GM12878 (cell line): ENCODE measurements at regions not wholly inside any gene's neighbourhood (a gene's known extent, or its start where the extent isn't known, plus 50 kb on each side); places are given as distances from the start of the nearest gene placed in this dataset.

ENCODE experiments used
- ATAC-seq: fragments of 200-7000 bp; cut with Tn5 transposase; 3 replicates; pipeline ENCODE4 v1.9.1; 2020; ENCODE audit warnings: mild to moderate bottlenecking, moderate library complexity
- BruUV-seq: library from RNA; stranded (reverse); fragments of 400-500 nt; replicated peaks from 2 replicates; lab custom pipeline; 2021; lab: Mats Ljungman, UMichigan
- CTCF ChIA-PET: fragments of 300-600 bp; sonication (Branson Sonifier 250); formaldehyde crosslinking; extraction: SDS; loops from one replicate; lab custom pipeline; 2021; ENCODE audit warnings: inconsistent platforms; lab: Yijun Ruan, JAX
- POLR2A ChIA-PET: fragments of 350-600 bp; formaldehyde crosslinking; extraction: SDS; loops from one replicate; lab custom pipeline; 2021; ENCODE audit warnings: inconsistent platforms; lab: Charles Lee
- RAD21 ChIA-PET: fragments of 300-600 bp; sonication (Branson Sonifier 250); formaldehyde crosslinking; loops from one replicate; lab custom pipeline; 2023; ENCODE audit warnings: antibody characterized with exemption; ENCODE audit not compliant: unreplicated experiment; lab: Charles Lee
- SMC1A ChIA-PET: fragments of 300-600 bp; sonication (Branson Sonifier 250); formaldehyde crosslinking; loops from one replicate; lab custom pipeline; 2023; ENCODE audit not compliant: unreplicated experiment, uncharacterized antibody; lab: Charles Lee
- DNase-seq: peaks from one replicate; pipeline ENCODE4 v3.0.0-alpha.2; 2011; ENCODE audit warnings: low read depth, low spot score
- FAIRE-seq: peaks from 3 replicates; lab custom pipeline; 2011; peaks lifted over from hg19 to GRCh38; lab: Jason Lieb, UNC
- H2AFZ ChIP-seq: 2 replicates; pipeline ENCODE4 v1.6.0; 2011; ENCODE audit warnings: low read depth, low read length, control low read depth; ENCODE audit not compliant: control insufficient read depth
- H3K27ac ChIP-seq: 2 replicates; pipeline ENCODE4 v1.5.1; 2011; ENCODE audit warnings: control low read depth; ENCODE audit not compliant: control insufficient read depth, insufficient read depth
- H3K27me3 ChIP-seq, 2 experiments: replicated peaks in 1 of 2; 2 replicates each; pipeline versions ENCODE4 v1.6.0 to v1.6.1; 2011; ENCODE audit warnings: low read length in 1 of 2; ENCODE audit not compliant: control insufficient read depth in 2 of 2, insufficient read depth in 2 of 2
- H3K36me3 ChIP-seq, 2 experiments: 2 replicates each; pipeline ENCODE4 v1.5.1; 2011; ENCODE audit warnings: low read length in 1 of 2; ENCODE audit not compliant: control insufficient read depth in 2 of 2, insufficient read depth in 2 of 2
- H3K4me1 ChIP-seq: 2 replicates; pipeline ENCODE4 v1.6.1; 2011; ENCODE audit warnings: mild to moderate bottlenecking, low read length, moderate library complexity, mixed read lengths; ENCODE audit not compliant: control insufficient read depth, insufficient read depth
- H3K4me2 ChIP-seq: 2 replicates; pipeline ENCODE4 v1.6.0; 2011; ENCODE audit warnings: control low read depth; ENCODE audit not compliant: control insufficient read depth, insufficient read depth
- H3K4me3 ChIP-seq: fragments of 200-600 bp; sonication (generic); 2 replicates; pipeline ENCODE4 v1.5.1; 2016
- H3K79me2 ChIP-seq: 2 replicates; pipeline ENCODE4 v1.6.0; 2011; ENCODE audit warnings: low read length; ENCODE audit not compliant: control insufficient read depth, insufficient read depth
- H3K9ac ChIP-seq: 2 replicates; pipeline ENCODE4 v1.8.0; 2011; ENCODE audit warnings: low read length, control low read depth, mixed read lengths; ENCODE audit not compliant: control insufficient read depth, insufficient read depth
- H3K9me3 ChIP-seq: replicated peaks from 3 replicates; pipeline ENCODE4 v1.5.1; 2011; ENCODE audit warnings: mild to moderate bottlenecking, low read length; ENCODE audit not compliant: control insufficient read depth, insufficient read depth
- H4K20me1 ChIP-seq: 2 replicates; pipeline ENCODE4 v1.6.0; 2011; ENCODE audit not compliant: control insufficient read depth, insufficient read depth
- ATF3 ChIP-seq: IDR thresholded peaks from 2 replicates; pipeline ENCODE4 v1.6.1; 2011; ENCODE audit warnings: low read depth, mild to moderate bottlenecking, low read length, moderate library complexity, borderline replicate concordance; ENCODE audit errors: extremely low read depth
- BACH1 ChIP-seq: fragments of 450-650 bp; IDR thresholded peaks from 2 replicates; pipeline ENCODE4 v1.6.1; 2017; ENCODE audit warnings: mild to moderate bottlenecking, borderline replicate concordance
- ELK1 ChIP-seq: IDR thresholded peaks from 2 replicates; pipeline ENCODE4 v1.6.1; 2012; ENCODE audit warnings: low read depth, low read length, improper control_type of control experiment
- HDAC2 ChIP-seq: fragments of 200-600 bp; sonication (generic); IDR thresholded peaks from 2 replicates; pipeline ENCODE4 v1.6.1; 2017
- IKZF1 ChIP-seq: fragments of 450-650 bp; conservative IDR thresholded peaks from 2 replicates; pipeline ENCODE4 v1.6.1; 2017; ENCODE audit warnings: antibody characterized with exemption, mild to moderate bottlenecking
- JUND ChIP-seq: IDR thresholded peaks from 2 replicates; pipeline ENCODE4 v1.6.1; 2012; ENCODE audit warnings: low read depth, mild to moderate bottlenecking, low read length, improper control_type of control experiment, moderate library complexity
- PAX8 ChIP-seq: fragments of 450-650 bp; IDR thresholded peaks from 2 replicates; pipeline ENCODE4 v1.6.1; 2017; ENCODE audit warnings: mild to moderate bottlenecking, moderate library complexity
- POLR2A ChIP-seq: IDR thresholded peaks from 2 replicates; pipeline ENCODE4 v1.6.1; 2011; ENCODE audit warnings: low read depth, mild to moderate bottlenecking, low read length
- RB1 ChIP-seq: fragments of 450-650 bp; formaldehyde crosslinking; IDR thresholded peaks from 2 replicates; pipeline ENCODE4 v1.6.1; 2017; ENCODE audit warnings: mild to moderate bottlenecking, borderline replicate concordance
- SRF ChIP-seq, 2 experiments: IDR thresholded peaks; 2 replicates each; pipeline ENCODE4 v1.6.1; 2011; ENCODE audit warnings: low read depth in 2 of 2, low read length in 2 of 2, mild to moderate bottlenecking in 1 of 2, moderate library complexity in 1 of 2
- SUPT20H ChIP-seq: IDR thresholded peaks from 2 replicates; pipeline ENCODE4 v1.6.1; 2011; ENCODE audit warnings: low read depth, mild to moderate bottlenecking, low read length, moderate library complexity, borderline replicate concordance; ENCODE audit not compliant: control insufficient read depth
- WGBS: methylation state at CpG from one replicate; pipeline ENCODE4 v1.1.6; 2016; ENCODE audit warnings: low lambda C conversion rate; ENCODE audit not compliant: insufficient replicate concordance, insufficient coverage; ENCODE audit errors: missing lambda C conversion rate; 5-methylcytosine and 5-hydroxymethylcytosine counted together
- in situ Hi-C: fragments of 300-500 bp; cut with MboI; formaldehyde crosslinking; loops from 9 replicates; pipeline ENCODE4 v1.14.3; 2018; ENCODE audit warnings: mixed read lengths
- intact Hi-C: fragments of 100-400 bp; cut with micrococcal nuclease; formaldehyde crosslinking; loops from one replicate; pipeline ENCODE4 v1.14.2; 2022; ENCODE audit not compliant: unreplicated experiment
- TF ChIP-seq, protein P1 (sequence below): IDR thresholded peaks from 2 replicates; pipeline ENCODE4 v1.6.1; 2011; ENCODE audit warnings: mild to moderate bottlenecking, low read depth, low read length, moderate library complexity; ENCODE audit not compliant: insufficient replicate concordance

DNA sequence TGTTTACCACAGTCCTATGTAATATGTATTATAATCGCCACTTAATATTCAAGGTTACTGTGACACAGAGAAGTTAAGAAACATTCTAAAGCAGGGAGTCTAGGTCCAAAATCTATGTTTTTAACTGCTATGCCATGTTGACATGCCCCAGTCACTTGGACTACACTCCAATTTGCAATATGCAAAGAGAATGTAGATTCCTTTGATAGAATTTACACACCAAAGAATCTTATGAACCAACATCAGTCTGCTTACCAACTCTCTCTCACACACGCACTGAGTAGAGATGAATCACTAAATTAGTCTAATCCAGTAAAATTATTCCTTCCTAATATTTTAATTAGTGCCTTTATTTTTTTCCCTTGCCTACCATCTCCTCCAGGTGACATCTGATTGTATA is 266.2 kb downstream of the OLFM3 start:
- CTCF ChIA-PET: interaction anchor here (1.0 kb wide), 1 partner anchor 224 kb away, joined by 3 read pairs; no protein-coding TSS in a partner anchor
- Histone ChIP-seq H3K79me2 (no peaks in the 10 kb centered on the region), H3K4me3 (no peak overlapping the region), H2AFZ (no peak overlapping the region), H3K9me3 (no peaks in the 10 kb centered on the region), H3K9ac (no peak overlapping the region), H3K4me2 (no peak overlapping the region), H3K36me3 (no peaks in the 10 kb centered on the region), H3K27me3 (no peaks in the 10 kb centered on the region; a peak in 1 of 4 replicates), H3K4me1 (no peaks in the 10 kb centered on the region), H3K27ac (no peak overlapping the region), H4K20me1 (no peaks in the 10 kb centered on the region)
- no peak for DNase-seq
- ATAC-seq: no peak
- TF ChIP-seq ELK1: no peak
- TF ChIP-seq POLR2A: no peak
- TF ChIP-seq HDAC2: no peak
- TF ChIP-seq, protein P1, sequence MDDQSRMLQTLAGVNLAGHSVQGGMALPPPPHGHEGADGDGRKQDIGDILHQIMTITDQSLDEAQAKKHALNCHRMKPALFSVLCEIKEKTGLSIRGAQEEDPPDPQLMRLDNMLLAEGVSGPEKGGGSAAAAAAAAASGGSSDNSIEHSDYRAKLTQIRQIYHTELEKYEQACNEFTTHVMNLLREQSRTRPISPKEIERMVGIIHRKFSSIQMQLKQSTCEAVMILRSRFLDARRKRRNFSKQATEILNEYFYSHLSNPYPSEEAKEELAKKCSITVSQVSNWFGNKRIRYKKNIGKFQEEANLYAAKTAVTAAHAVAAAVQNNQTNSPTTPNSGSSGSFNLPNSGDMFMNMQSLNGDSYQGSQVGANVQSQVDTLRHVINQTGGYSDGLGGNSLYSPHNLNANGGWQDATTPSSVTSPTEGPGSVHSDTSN: no peak
- no peak for TF ChIP-seq IKZF1
- no peak for TF ChIP-seq JUND
- TF ChIP-seq SRF (IDR thresholded peaks at IDR 0.05; ENCODE audit: low read depth in 2 of 2, low read length in 2 of 2): no peak
- TF ChIP-seq PAX8: no peak
- TF ChIP-seq ATF3: no peak
- no peak for TF ChIP-seq BACH1
- no peak for TF ChIP-seq RB1
- TF ChIP-seq SUPT20H: no peak
- in situ Hi-C loops (no loop called here), intact Hi-C loops (no loop called here)
- RAD21 ChIA-PET: no interaction called here
- SMC1A ChIA-PET: no interaction called here
- BruUV-seq: no TSS peak
- no peak for FAIRE-seq
- POLR2A ChIA-PET: no interaction called here
- WGBS: 35% methylated on average over 2 of the region's 2 CpGs
